Thoracic aorta (tissue), 2 donors: ENCODE measurements at regions not wholly inside any gene's neighbourhood (a gene's known extent, or its start where the extent isn't known, plus 50 kb on each side); places are given as distances from the start of the nearest gene placed in this dataset.
A peak's percentile ranks its signal among the peaks of the same experiment; 100 is the strongest.

ENCODE experiments used
- ATAC-seq: fragments of 150-250 bp; one replicate; pipeline ENCODE4 v1.8.0; 2017; ENCODE audit warnings: low read depth; ENCODE audit not compliant: insufficient number of reproducible peaks, low FRiP score
- DNase-seq: peaks from one replicate; pipeline ENCODE4 v3.0.0-alpha.2; 2020; ENCODE audit warnings: low spot score
- H3K27ac ChIP-seq, 2 donors: fragments of 200-600 bp; sonication (generic); 1 replicate in 1 of 2; 2 replicates in 1 of 2; pipeline ENCODE4 v1.5.1; 2016; ENCODE audit warnings: mild to moderate bottlenecking in 2 of 2, moderate library complexity in 2 of 2
- H3K27me3 ChIP-seq: fragments of 200-600 bp; sonication (generic); replicated peaks from 2 replicates; pipeline ENCODE4 v1.6.0; 2016; ENCODE audit warnings: mild to moderate bottlenecking; ENCODE audit not compliant: insufficient read depth
- H3K36me3 ChIP-seq: fragments of 200-600 bp; sonication (generic); one replicate; pipeline ENCODE4 v1.5.1; 2016
- H3K4me1 ChIP-seq, 2 donors: fragments of 200-600 bp; sonication (generic); 1 replicate in 1 of 2; 2 replicates in 1 of 2; pipeline versions ENCODE4 v1.5.1 to v1.6.0; 2016; ENCODE audit warnings: low read depth in 2 of 2, mild to moderate bottlenecking in 1 of 2; ENCODE audit not compliant: control insufficient read depth in 1 of 2
- H3K4me3 ChIP-seq: fragments of 200-600 bp; sonication (generic); 2 replicates; pipeline ENCODE4 v1.5.1; 2016; ENCODE audit warnings: mild to moderate bottlenecking
- H3K9me3 ChIP-seq: fragments of 200-600 bp; sonication (generic); 2 replicates; pipeline ENCODE4 v1.5.1; 2016
- CTCF ChIP-seq: fragments of 200-600 bp; sonication (generic); IDR thresholded peaks from one replicate; pipeline ENCODE4 v1.5.1; 2019; ENCODE audit warnings: antibody characterized with exemption

GRCh38 chr4:147117431-147117830, 171.8 kb upstream of the TTC29 start:
- no peaks in the 10 kb centered on the region for H3K9me3 ChIP-seq
- no peak for TF ChIP-seq CTCF
- no peaks in the 10 kb centered on the region for H3K36me3 ChIP-seq
- ATAC-seq (no peak), DNase-seq (no peak)
- peaks cover 10 to 20% of the 10 kb centered on the region in 2 donors for H3K4me1 ChIP-seq
- H3K27me3 ChIP-seq, result no peaks in the 10 kb centered on the region
- H3K4me3 ChIP-seq, result no peak overlapping the region
- no peak overlapping the region for H3K27ac ChIP-seq

- no peaks in the 10 kb centered on the region for H3K36me3 ChIP-seq
- ATAC-seq, result no peak
Observed at GRCh38 chr4:147118528-147118927, 172.9 kb upstream of the TTC29 start.

GRCh38 chr4:147122685-147123084, 177.0 kb upstream of the TTC29 start:
- H3K27ac ChIP-seq, result no peak overlapping the region
- no peak for ATAC-seq
- DNase-seq, result no peak
- TF ChIP-seq CTCF, result no peak
- no peaks in the 10 kb centered on the region for H3K27me3 ChIP-seq
- H3K9me3 ChIP-seq, result no peaks in the 10 kb centered on the region
- H3K4me3 ChIP-seq, result no peak overlapping the region
- H3K36me3 ChIP-seq, result no peaks in the 10 kb centered on the region
- H3K4me1 ChIP-seq, result peaks cover 6 to 14% of the 10 kb centered on the region in 2 donors

More at GRCh38 chr4:147118528-147118927, 172.9 kb upstream of the TTC29 start:
- DNase-seq, result no peak
- Histone ChIP-seq H3K9me3 (no peaks in the 10 kb centered on the region), H3K4me3 (no peak overlapping the region), H3K27ac (no peak overlapping the region), H3K27me3 (no peaks in the 10 kb centered on the region), H3K4me1 (peaks cover 10 to 20% of the 10 kb centered on the region in 2 donors)
- TF ChIP-seq CTCF, result no peak

GRCh38 chr4:147123146-147123545, 177.5 kb upstream of the TTC29 start:
- Histone ChIP-seq H3K27ac (no peak overlapping the region), H3K27me3 (no peaks in the 10 kb centered on the region), H3K4me1 (peaks cover 6 to 12% of the 10 kb centered on the region in 2 donors), H3K36me3 (no peaks in the 10 kb centered on the region), H3K4me3 (no peak overlapping the region), H3K9me3 (no peaks in the 10 kb centered on the region)
- ATAC-seq (no peak), DNase-seq (no peak)
- no peak for TF ChIP-seq CTCF

- Histone ChIP-seq H3K4me3 (peak overlapping the region; percentile 12), H3K4me1 (peaks cover 0 to 10% of the 10 kb centered on the region in 2 donors), H3K27me3 (no peaks in the 10 kb centered on the region), H3K27ac (no peak overlapping the region), H3K9me3 (no peaks in the 10 kb centered on the region), H3K36me3 (no peaks in the 10 kb centered on the region)
- no peak for DNase-seq
- no peak for TF ChIP-seq CTCF
- ATAC-seq, result no peak
Observed at GRCh38 chr4:147128787-147129186, 183.1 kb upstream of the TTC29 start.
